K562 (cell line): ENCODE measurements at regions not wholly inside any gene's neighbourhood (a gene's known extent, or its start where the extent isn't known, plus 50 kb on each side); places are given as distances from the start of the nearest gene placed in this dataset.

Experiments
- ATAC-seq: fragments of 200-7000 bp; cut with Tn5 transposase; 3 replicates; pipeline ENCODE4 v1.9.1; 2020; ENCODE audit warnings: moderate library complexity
- BruUV-seq: library from RNA; stranded (reverse); fragments of 400-500 nt; replicated peaks from 2 replicates; lab custom pipeline; 2021; lab: Mats Ljungman, UMichigan
- CTCF ChIA-PET: fragments of 300-600 bp; formaldehyde crosslinking; extraction: SDS; loops from one replicate; lab custom pipeline; 2021; ENCODE audit warnings: low intra/inter-chr PET ratio; lab: Yijun Ruan, JAX
- POLR2A ChIA-PET: fragments of 300-600, 350-650 bp; sonication (Branson Sonifier 250); formaldehyde crosslinking; extraction: SDS; loops from one replicate; lab custom pipeline; 2021; ENCODE audit warnings: antibody characterized with exemption, inconsistent platforms; lab: Yijun Ruan, JAX
- DNase-seq, 4 experiments: peaks; one replicate each; pipeline versions ENCODE4 v3.0.0 to v3.0.0-alpha.2; 2011 to 2018; ENCODE audit warnings: low spot score in 3 of 4, mixed read lengths in 3 of 4; ENCODE audit errors: extremely low read depth in 1 of 4
- FAIRE-seq: peaks from 2 replicates; lab custom pipeline; 2011; peaks lifted over from hg19 to GRCh38; lab: Jason Lieb, UNC
- H2AFZ ChIP-seq: 2 replicates; pipeline ENCODE4 v1.6.0; 2011; ENCODE audit warnings: low read depth, low read length, control low read depth, inconsistent platforms
- H3K27ac ChIP-seq: fragments of 200-600 bp; 3 replicates; pipeline ENCODE4 v1.8.0; 2011; ENCODE audit warnings: low read depth, mild to moderate bottlenecking, control low read depth, inconsistent platforms, low read length, moderate library complexity, mixed read lengths; ENCODE audit errors: extremely low read depth
- H3K27me3 ChIP-seq, 2 experiments: fragments of 300-600 bp in 1 of 2; 2 replicates in 1 of 2; 3 replicates in 1 of 2; pipeline versions ENCODE4 v1.6.0 to v1.8.0; 2011; ENCODE audit warnings: inconsistent platforms in 2 of 2, low read length in 2 of 2, mild to moderate bottlenecking in 1 of 2, mixed read lengths in 1 of 2, moderate library complexity in 1 of 2; ENCODE audit not compliant: control insufficient read depth in 2 of 2, insufficient read depth in 2 of 2
- H3K36me3 ChIP-seq: fragments of 300-600 bp; 3 replicates; pipeline ENCODE4 v1.8.0; 2011; ENCODE audit warnings: mild to moderate bottlenecking, low read length, inconsistent platforms; ENCODE audit not compliant: control insufficient read depth, insufficient read depth
- H3K4me1 ChIP-seq, 2 experiments: fragments of 200-600 bp in 1 of 2; replicated peaks in 1 of 2; 2 replicates in 1 of 2; 3 replicates in 1 of 2; pipeline versions ENCODE4 v1.5.1 to v1.8.0; 2011; ENCODE audit warnings: inconsistent platforms in 2 of 2, low read length in 2 of 2, mild to moderate bottlenecking in 1 of 2, mixed read lengths in 1 of 2, moderate library complexity in 1 of 2; ENCODE audit not compliant: control insufficient read depth in 2 of 2, insufficient read depth in 2 of 2
- H3K4me2 ChIP-seq: 2 replicates; pipeline ENCODE4 v1.6.1; 2011; ENCODE audit warnings: low read length, control low read depth, inconsistent platforms, mixed read lengths; ENCODE audit not compliant: insufficient read depth
- H3K4me3 ChIP-seq: fragments of 200-600 bp; sonication (generic), shearing (Covaris generic); 2 replicates; pipeline ENCODE4 v1.5.1; 2016; ENCODE audit warnings: control low read depth, inconsistent platforms
- H3K79me2 ChIP-seq: fragments of 200-600 bp; 3 replicates; pipeline ENCODE4 v1.8.0; 2011; ENCODE audit warnings: low read length, inconsistent platforms; ENCODE audit not compliant: control insufficient read depth, insufficient read depth
- H3K9ac ChIP-seq, 2 experiments: 2 replicates each; pipeline versions ENCODE4 v1.6.0 to v1.6.1; 2011; ENCODE audit warnings: low read depth in 2 of 2, low read length in 2 of 2, control low read depth in 1 of 2, inconsistent platforms in 1 of 2, mild to moderate bottlenecking in 1 of 2, mixed read lengths in 1 of 2; ENCODE audit not compliant: insufficient read depth in 1 of 2
- H3K9me1 ChIP-seq: one replicate; pipeline ENCODE4 v1.6.0; 2011; ENCODE audit warnings: inconsistent platforms, mild to moderate bottlenecking, low read length, moderate library complexity; ENCODE audit not compliant: control insufficient read depth, insufficient read depth
- H3K9me3 ChIP-seq: replicated peaks from 2 replicates; pipeline ENCODE4 v1.5.1; 2011; ENCODE audit warnings: low read depth, low read length, inconsistent platforms; ENCODE audit not compliant: control insufficient read depth, insufficient read depth
- H4K20me1 ChIP-seq: replicated peaks from 2 replicates; pipeline ENCODE4 v1.6.1; 2011; ENCODE audit warnings: low read length, inconsistent platforms, mixed read lengths; ENCODE audit not compliant: control insufficient read depth, insufficient read depth
- ARID1B ChIP-seq: fragments of 450-650 bp; IDR thresholded peaks from 2 replicates; pipeline ENCODE4 v1.6.1; 2016; ENCODE audit warnings: antibody characterized with exemption, mild to moderate bottlenecking, inconsistent platforms
- BCOR ChIP-seq: fragments of 450-650 bp; IDR thresholded peaks from 2 replicates; pipeline ENCODE4 v1.6.1; 2016
- EHMT2 ChIP-seq: fragments of 450-650 bp; IDR thresholded peaks from 2 replicates; pipeline ENCODE4 v1.6.1; 2018; ENCODE audit warnings: antibody characterized with exemption
- THRAP3 ChIP-seq: fragments of 450-650 bp; IDR thresholded peaks from 2 replicates; pipeline ENCODE4 v1.6.1; 2016; ENCODE audit warnings: mild to moderate bottlenecking, inconsistent platforms, borderline replicate concordance
- ZNF212 ChIP-seq: fragments of 450-650 bp; formaldehyde crosslinking; IDR thresholded peaks from 2 replicates; pipeline ENCODE4 v1.4.0; 2020; ENCODE audit warnings: mild to moderate bottlenecking
- ZNF583 ChIP-seq: fragments of 250-450 bp; sonication (Bioruptor Pico); IDR thresholded peaks from 2 replicates; pipeline ENCODE4 v1.4.0; 2020
- ZNF780A ChIP-seq: fragments of 250-450 bp; sonication (Bioruptor Pico); IDR thresholded peaks from 2 replicates; pipeline ENCODE4 v1.5.0; 2021; ENCODE audit warnings: mild to moderate bottlenecking
- WGBS: fragments of 100-300 bp; shearing (Covaris generic); methylation state at CpG from one replicate; pipeline ENCODE4 v1.1.6; 2016; ENCODE audit warnings: low coverage, mixed read lengths; ENCODE audit not compliant: insufficient coverage; ENCODE audit errors: missing lambda C conversion rate; 5-methylcytosine and 5-hydroxymethylcytosine counted together
- in situ Hi-C: fragments of 300-500 bp; cut with MboI; formaldehyde crosslinking; loops from 4 replicates; pipeline ENCODE4 v1.15.0; 2018; ENCODE audit warnings: inconsistent platforms, mixed read lengths
- intact Hi-C: fragments of 100-400 bp; cut with micrococcal nuclease; formaldehyde crosslinking; loops from 2 replicates; pipeline ENCODE4 v1.14.2; 2022
- TF ChIP-seq, protein P1 (sequence below): sonication (generic); formaldehyde crosslinking; IDR thresholded peaks from 2 replicates; pipeline ENCODE4 v1.8.0; 2023; ENCODE audit warnings: mild to moderate bottlenecking, missing genetic modification reagents
- TF ChIP-seq, protein P2 (sequence below), 3 experiments: IDR thresholded peaks in 2 of 3; conservative IDR thresholded peaks in 1 of 3; 2 replicates each; pipeline ENCODE4 v1.5.1; 2011 to 2012; ENCODE audit warnings: low read length in 3 of 3, mild to moderate bottlenecking in 3 of 3, control low read depth in 2 of 3, improper control_type of control experiment in 1 of 3, inconsistent platforms in 1 of 3, low read depth in 1 of 3, mixed read lengths in 1 of 3, moderate library complexity in 1 of 3; ENCODE audit not compliant: insufficient read depth in 2 of 3
- TF ChIP-seq, protein P3 (sequence below): fragments of 250-450 bp; sonication (Bioruptor Pico); IDR thresholded peaks from 2 replicates; pipeline ENCODE4 v1.8.0; 2021; ENCODE audit warnings: borderline replicate concordance, mild to moderate bottlenecking, moderate library complexity; ENCODE audit not compliant: poor library complexity, severe bottlenecking
- TF ChIP-seq, protein P4 (sequence below): fragments of 250-450 bp; sonication (Bioruptor Pico); IDR thresholded peaks from 2 replicates; pipeline ENCODE4 v1.6.1; 2021; ENCODE audit warnings: mild to moderate bottlenecking

DNA sequence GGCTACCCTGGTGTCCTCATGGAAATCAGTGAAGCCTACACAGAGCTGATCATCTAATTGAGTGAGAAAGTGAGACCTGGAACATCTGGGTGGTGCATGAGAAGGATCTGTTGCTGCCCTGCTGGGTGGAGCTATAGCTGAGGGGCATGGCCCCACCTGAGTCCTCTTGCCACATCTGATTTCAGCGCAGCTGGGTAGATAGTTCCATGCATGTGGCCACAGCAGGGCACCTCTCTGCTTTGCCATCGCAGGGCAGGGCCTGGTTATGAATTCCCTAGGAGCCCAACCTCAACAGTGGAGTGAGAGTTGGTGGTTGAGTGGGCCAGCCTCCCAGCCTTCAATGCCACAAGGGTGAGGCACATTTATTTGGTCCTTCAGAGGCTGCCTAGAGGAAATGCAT is 407.8 kb downstream of the BCL11B start (continued):
- TF ChIP-seq, protein P1, sequence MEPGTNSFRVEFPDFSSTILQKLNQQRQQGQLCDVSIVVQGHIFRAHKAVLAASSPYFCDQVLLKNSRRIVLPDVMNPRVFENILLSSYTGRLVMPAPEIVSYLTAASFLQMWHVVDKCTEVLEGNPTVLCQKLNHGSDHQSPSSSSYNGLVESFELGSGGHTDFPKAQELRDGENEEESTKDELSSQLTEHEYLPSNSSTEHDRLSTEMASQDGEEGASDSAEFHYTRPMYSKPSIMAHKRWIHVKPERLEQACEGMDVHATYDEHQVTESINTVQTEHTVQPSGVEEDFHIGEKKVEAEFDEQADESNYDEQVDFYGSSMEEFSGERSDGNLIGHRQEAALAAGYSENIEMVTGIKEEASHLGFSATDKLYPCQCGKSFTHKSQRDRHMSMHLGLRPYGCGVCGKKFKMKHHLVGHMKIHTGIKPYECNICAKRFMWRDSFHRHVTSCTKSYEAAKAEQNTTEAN (CRISPR knock-in tag): no peak
- TF ChIP-seq ZNF780A (CRISPR knock-in tag): no peak
- no peak for TF ChIP-seq EHMT2
- TF ChIP-seq, protein P2, sequence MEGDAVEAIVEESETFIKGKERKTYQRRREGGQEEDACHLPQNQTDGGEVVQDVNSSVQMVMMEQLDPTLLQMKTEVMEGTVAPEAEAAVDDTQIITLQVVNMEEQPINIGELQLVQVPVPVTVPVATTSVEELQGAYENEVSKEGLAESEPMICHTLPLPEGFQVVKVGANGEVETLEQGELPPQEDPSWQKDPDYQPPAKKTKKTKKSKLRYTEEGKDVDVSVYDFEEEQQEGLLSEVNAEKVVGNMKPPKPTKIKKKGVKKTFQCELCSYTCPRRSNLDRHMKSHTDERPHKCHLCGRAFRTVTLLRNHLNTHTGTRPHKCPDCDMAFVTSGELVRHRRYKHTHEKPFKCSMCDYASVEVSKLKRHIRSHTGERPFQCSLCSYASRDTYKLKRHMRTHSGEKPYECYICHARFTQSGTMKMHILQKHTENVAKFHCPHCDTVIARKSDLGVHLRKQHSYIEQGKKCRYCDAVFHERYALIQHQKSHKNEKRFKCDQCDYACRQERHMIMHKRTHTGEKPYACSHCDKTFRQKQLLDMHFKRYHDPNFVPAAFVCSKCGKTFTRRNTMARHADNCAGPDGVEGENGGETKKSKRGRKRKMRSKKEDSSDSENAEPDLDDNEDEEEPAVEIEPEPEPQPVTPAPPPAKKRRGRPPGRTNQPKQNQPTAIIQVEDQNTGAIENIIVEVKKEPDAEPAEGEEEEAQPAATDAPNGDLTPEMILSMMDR (IDR thresholded peaks at IDR 0.05 in 2 of 3, conservative IDR thresholded peaks at IDR 0.05 in 1 of 3; ENCODE audit: insufficient read depth in 2 of 3, low read depth in 1 of 3, low read length in 3 of 3): no peak
- no peak for TF ChIP-seq BCOR

DNA sequence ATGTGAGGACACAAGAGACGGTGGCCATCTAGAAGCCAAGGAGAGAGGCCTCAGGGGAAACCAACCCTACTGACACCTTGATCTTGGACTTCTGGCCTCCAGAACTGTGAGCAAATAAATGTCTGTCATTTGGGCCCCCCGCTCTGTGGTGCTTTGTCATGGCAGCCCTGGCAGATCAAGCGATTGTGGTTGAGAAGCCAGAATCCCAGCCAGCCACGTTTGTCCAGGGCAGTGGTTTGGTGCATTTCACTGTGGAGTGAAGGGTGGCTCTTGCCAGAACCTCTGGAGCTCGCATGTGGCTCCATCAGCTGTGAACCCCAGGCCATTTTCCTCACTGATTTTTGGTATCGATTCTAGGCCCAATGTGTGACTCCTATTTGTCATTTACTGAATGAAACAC is 404.9 kb downstream of the BCL11B start:
- H3K9ac ChIP-seq: no peak overlapping the region
- H3K9me1 ChIP-seq: no peaks in the 10 kb centered on the region
- 0% methylated on average over 2 of the region's 6 CpGs for WGBS
- H3K79me2 ChIP-seq: no peaks in the 10 kb centered on the region
- H3K4me1 ChIP-seq: no peaks in the 10 kb centered on the region
- FAIRE-seq (no peak), DNase-seq (no peak), ATAC-seq (no peak)
- intact Hi-C loops (no loop called here), in situ Hi-C loops (no loop called here)
- ChIA-PET POLR2A (no interaction called here), CTCF (no interaction called here)
- H3K4me2 ChIP-seq: no peak overlapping the region
- no peaks in the 10 kb centered on the region for H3K27me3 ChIP-seq
- BruUV-seq: no TSS peak
- no peak overlapping the region for H2AFZ ChIP-seq
- TF ChIP-seq, protein P3, sequence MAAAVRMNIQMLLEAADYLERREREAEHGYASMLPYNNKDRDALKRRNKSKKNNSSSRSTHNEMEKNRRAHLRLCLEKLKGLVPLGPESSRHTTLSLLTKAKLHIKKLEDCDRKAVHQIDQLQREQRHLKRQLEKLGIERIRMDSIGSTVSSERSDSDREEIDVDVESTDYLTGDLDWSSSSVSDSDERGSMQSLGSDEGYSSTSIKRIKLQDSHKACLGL (CRISPR knock-in tag): no peak
- no peak for TF ChIP-seq THRAP3
- TF ChIP-seq, protein P4, sequence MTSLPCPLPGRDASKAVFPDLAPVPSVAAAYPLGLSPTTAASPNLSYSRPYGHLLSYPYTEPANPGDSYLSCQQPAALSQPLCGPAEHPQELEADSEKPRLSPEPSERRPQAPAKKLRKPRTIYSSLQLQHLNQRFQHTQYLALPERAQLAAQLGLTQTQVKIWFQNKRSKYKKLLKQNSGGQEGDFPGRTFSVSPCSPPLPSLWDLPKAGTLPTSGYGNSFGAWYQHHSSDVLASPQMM: no peak
- TF ChIP-seq ZNF212 (CRISPR knock-in tag): no peak
- TF ChIP-seq ARID1B: no peak
- TF ChIP-seq ZNF583 (CRISPR knock-in tag): no peak
- no peak overlapping the region for H3K4me3 ChIP-seq
- H3K27ac ChIP-seq: no peak overlapping the region
- H4K20me1 ChIP-seq: no peaks in the 10 kb centered on the region
- no peaks in the 10 kb centered on the region for H3K9me3 ChIP-seq
- no peaks in the 10 kb centered on the region for H3K36me3 ChIP-seq
